Stimulated activated memory B cell treated with anti-CD40 and anti-IgM and Interleukin-4, amounts not matched to agents 10 μg/mL and 1 μg/mL and 100 μg/mL, for 72 hours (primary cell): ENCODE measurements at regions not wholly inside any gene's neighbourhood (a gene's known extent, or its start where the extent isn't known, plus 50 kb on each side); places are given as distances from the start of the nearest gene placed in this dataset.
A peak's percentile ranks its signal among the peaks of the same experiment; 100 is the strongest.
"Not testable (repeated sequence)": the region's sequence is repeated elsewhere in the genome, so short reads cannot be mapped to it uniquely, and the experiment has no call there.

Experiments used
- ATAC-seq: fragments of 150-1000 bp; cut with Tn5 transposase; 2 replicates; pipeline ENCODE4 v1.10.0; 2021
- H3K27ac Mint-ChIP-seq: one replicate; pipeline ENCODE4 v1.8.0; 2022; ENCODE audit warnings: mild to moderate bottlenecking, mixed read lengths
- H3K27me3 Mint-ChIP-seq: one replicate; pipeline ENCODE4 v1.8.0; 2022; ENCODE audit warnings: mixed read lengths
- H3K36me3 Mint-ChIP-seq: one replicate; pipeline ENCODE4 v1.8.0; 2022; ENCODE audit warnings: mixed read lengths
- H3K4me1 Mint-ChIP-seq: one replicate; pipeline ENCODE4 v1.8.0; 2022; ENCODE audit warnings: mixed read lengths
- H3K4me3 Mint-ChIP-seq: one replicate; pipeline ENCODE4 v1.8.0; 2022; ENCODE audit warnings: mild to moderate bottlenecking, moderate library complexity, mixed read lengths
- H3K9me3 Mint-ChIP-seq: one replicate; pipeline ENCODE4 v1.8.0; 2022; ENCODE audit warnings: mixed read lengths

- Mint-ChIP-seq H3K36me3 (no peaks in the 10 kb centered on the region), H3K27ac (no peak overlapping the region), H3K4me3 (no peak overlapping the region), H3K4me1 (no peaks in the 10 kb centered on the region), H3K27me3 (peaks cover 35% of the 10 kb centered on the region), H3K9me3 (no peaks in the 10 kb centered on the region)
- no peak for ATAC-seq
These were observed 78.0 kb upstream of the SPRY4 start for GRCh38 chr5:142402752-142403318.

- Mint-ChIP-seq H3K27me3 (peaks cover 28% of the 10 kb centered on the region), H3K27ac (no peak overlapping the region), H3K9me3 (peaks cover 18% of the 10 kb centered on the region), H3K4me3 (no peak overlapping the region), H3K4me1 (no peaks in the 10 kb centered on the region), H3K36me3 (peaks cover 16% of the 10 kb centered on the region)
- no peak for ATAC-seq
These were observed 75.6 kb upstream of the SPRY4 start for GRCh38 chr5:142400415-142400814.

- peaks cover 23% of the 10 kb centered on the region for H3K27me3 Mint-ChIP-seq
- H3K27ac Mint-ChIP-seq = no peak overlapping the region
- no peak overlapping the region for H3K4me3 Mint-ChIP-seq
- no peaks in the 10 kb centered on the region for H3K4me1 Mint-ChIP-seq
- no peak for ATAC-seq
- H3K9me3 Mint-ChIP-seq = peaks cover 22% of the 10 kb centered on the region
- peaks cover 16% of the 10 kb centered on the region for H3K36me3 Mint-ChIP-seq
These were observed 75.1 kb upstream of the SPRY4 start for GRCh38 chr5:142399891-142400290.

- peaks cover 16% of the 10 kb centered on the region for H3K36me3 Mint-ChIP-seq
- ATAC-seq = no peak
- H3K27ac Mint-ChIP-seq = no peak overlapping the region
- H3K4me1 Mint-ChIP-seq = no peaks in the 10 kb centered on the region
- no peak overlapping the region for H3K4me3 Mint-ChIP-seq
- peaks cover 22% of the 10 kb centered on the region for H3K9me3 Mint-ChIP-seq
- H3K27me3 Mint-ChIP-seq = peaks cover 11% of the 10 kb centered on the region
These were observed 73.9 kb upstream of the SPRY4 start for GRCh38 chr5:142398730-142399055.

- Mint-ChIP-seq H3K27me3 (peaks cover 11% of the 10 kb centered on the region), H3K9me3 (peaks cover 22% of the 10 kb centered on the region), H3K36me3 (peaks cover 16% of the 10 kb centered on the region)
- not testable (repeated sequence) for H3K4me3 Mint-ChIP-seq, H3K27ac Mint-ChIP-seq, ATAC-seq, H3K4me1 Mint-ChIP-seq
These were observed 73.3 kb upstream of the SPRY4 start for GRCh38 chr5:142398011-142398729.

GRCh38 chr5:142397178-142397577 is 72.4 kb upstream of the SPRY4 start:
- Mint-ChIP-seq H3K27me3 (peaks cover 14% of the 10 kb centered on the region), H3K4me1 (no peaks in the 10 kb centered on the region), H3K4me3 (no peak overlapping the region), H3K27ac (no peak overlapping the region), H3K36me3 (peaks cover 16% of the 10 kb centered on the region), H3K9me3 (peaks cover 22% of the 10 kb centered on the region)
- no peak for ATAC-seq

GRCh38 chr5:142396436-142397038 is 71.7 kb upstream of the SPRY4 start:
- Mint-ChIP-seq H3K4me3 (no peak overlapping the region), H3K4me1 (no peaks in the 10 kb centered on the region), H3K9me3 (peaks cover 22% of the 10 kb centered on the region), H3K36me3 (peaks cover 16% of the 10 kb centered on the region), H3K27me3 (peaks cover 20% of the 10 kb centered on the region), H3K27ac (no peak overlapping the region)
- no peak for ATAC-seq

GRCh38 chr5:142395334-142395733 is 70.5 kb upstream of the SPRY4 start:
- Mint-ChIP-seq H3K9me3 (peaks cover 22% of the 10 kb centered on the region), H3K27ac (no peak overlapping the region), H3K4me1 (no peaks in the 10 kb centered on the region), H3K27me3 (peaks cover 32% of the 10 kb centered on the region), H3K4me3 (no peak overlapping the region), H3K36me3 (peaks cover 16% of the 10 kb centered on the region)
- ATAC-seq = no peak

GRCh38 chr5:142391058-142391845 is 66.4 kb upstream of the SPRY4 start:
- H3K4me1 Mint-ChIP-seq = no peaks in the 10 kb centered on the region
- no peak overlapping the region for H3K27ac Mint-ChIP-seq
- peaks cover 37% of the 10 kb centered on the region for H3K27me3 Mint-ChIP-seq
- no peak overlapping the region for H3K4me3 Mint-ChIP-seq
- H3K9me3 Mint-ChIP-seq = peaks cover 12% of the 10 kb centered on the region
- ATAC-seq = no peak
- H3K36me3 Mint-ChIP-seq = peaks cover 5% of the 10 kb centered on the region

GRCh38 chr5:142390334-142390733 is 65.5 kb upstream of the SPRY4 start:
- Mint-ChIP-seq H3K27me3 (peaks cover 43% of the 10 kb centered on the region), H3K4me3 (no peak overlapping the region), H3K9me3 (peaks cover 2% of the 10 kb centered on the region), H3K36me3 (no peaks in the 10 kb centered on the region), H3K4me1 (no peaks in the 10 kb centered on the region), H3K27ac (no peak overlapping the region)
- no peak for ATAC-seq

- Mint-ChIP-seq H3K27me3 (peaks cover 43% of the 10 kb centered on the region), H3K36me3 (no peaks in the 10 kb centered on the region), H3K4me3 (no peak overlapping the region), H3K9me3 (no peaks in the 10 kb centered on the region), H3K4me1 (no peaks in the 10 kb centered on the region), H3K27ac (no peak overlapping the region)
- no peak for ATAC-seq
These were observed 63.9 kb upstream of the SPRY4 start for GRCh38 chr5:142388696-142389095.

GRCh38 chr5:142387024-142387682 is 62.3 kb upstream of the SPRY4 start:
- ATAC-seq = peak; percentile 51
- Mint-ChIP-seq H3K27ac (no peak overlapping the region), H3K4me3 (no peak overlapping the region), H3K27me3 (peaks cover 40% of the 10 kb centered on the region), H3K36me3 (no peaks in the 10 kb centered on the region), H3K4me1 (no peaks in the 10 kb centered on the region), H3K9me3 (no peaks in the 10 kb centered on the region)

- no peaks in the 10 kb centered on the region for H3K9me3 Mint-ChIP-seq
- H3K36me3 Mint-ChIP-seq = no peaks in the 10 kb centered on the region
- no peaks in the 10 kb centered on the region for H3K4me1 Mint-ChIP-seq
- peaks cover 32% of the 10 kb centered on the region for H3K27me3 Mint-ChIP-seq
- H3K4me3 Mint-ChIP-seq = no peak overlapping the region
- H3K27ac Mint-ChIP-seq = no peak overlapping the region
- ATAC-seq = no peak
These were observed 61.6 kb upstream of the SPRY4 start for GRCh38 chr5:142386137-142387023.

GRCh38 chr5:142385194-142385593 is 60.4 kb upstream of the SPRY4 start:
- Mint-ChIP-seq H3K27me3 (peaks cover 20% of the 10 kb centered on the region), H3K4me3 (no peak overlapping the region), H3K27ac (no peak overlapping the region), H3K4me1 (no peaks in the 10 kb centered on the region), H3K36me3 (no peaks in the 10 kb centered on the region), H3K9me3 (no peaks in the 10 kb centered on the region)
- ATAC-seq = no peak
